ENCODE measurements at regions not wholly inside any gene's neighbourhood (a gene's known extent, or its start where the extent isn't known, plus 50 kb on each side); places are given as distances from the start of the nearest gene placed in this dataset.

GRCh38 chr4:158462611-158463010 lies 59.1 kb upstream of the RXFP1 start:
- Histone ChIP-seq H3K79me2 (ENCODE audit: insufficient read depth, low read length) (no peaks in the 10 kb centered on the region), H4K20me1 (ENCODE audit: insufficient read depth, low read length) (no peaks in the 10 kb centered on the region), H3K4me1 (ENCODE audit: insufficient read depth, low read length, severe bottlenecking) (no peaks in the 10 kb centered on the region), H3K9me2 (ENCODE audit: low read depth, low read length) (no peaks in the 10 kb centered on the region), H3K4me2 (ENCODE audit: low read length) (no peak overlapping the region), H3K27me3 (ENCODE audit: insufficient read depth, low read length) (no peaks in the 10 kb centered on the region), H2AFZ (ENCODE audit: low read length) (no peak overlapping the region), H3K9ac (ENCODE audit: low read length) (no peak overlapping the region), H3K9me3 (ENCODE audit: low read length) (no peaks in the 10 kb centered on the region), H3K36me3 (ENCODE audit: insufficient read depth, low read length) (no peaks in the 10 kb centered on the region), H3F3A (ENCODE audit: insufficient read depth, low read length) (no peaks in the 10 kb centered on the region), H3K27ac (ENCODE audit: low read depth, low read length, poor library complexity, severe bottlenecking) (no peak overlapping the region), H3K4me3 (ENCODE audit: low read depth, low read length, poor library complexity, severe bottlenecking) (no peak overlapping the region)
- no peak for TF ChIP-seq EZH2 (IDR thresholded peaks at IDR 0.05; ENCODE audit: borderline replicate concordance, low read length)
- TF ChIP-seq, protein P1, sequence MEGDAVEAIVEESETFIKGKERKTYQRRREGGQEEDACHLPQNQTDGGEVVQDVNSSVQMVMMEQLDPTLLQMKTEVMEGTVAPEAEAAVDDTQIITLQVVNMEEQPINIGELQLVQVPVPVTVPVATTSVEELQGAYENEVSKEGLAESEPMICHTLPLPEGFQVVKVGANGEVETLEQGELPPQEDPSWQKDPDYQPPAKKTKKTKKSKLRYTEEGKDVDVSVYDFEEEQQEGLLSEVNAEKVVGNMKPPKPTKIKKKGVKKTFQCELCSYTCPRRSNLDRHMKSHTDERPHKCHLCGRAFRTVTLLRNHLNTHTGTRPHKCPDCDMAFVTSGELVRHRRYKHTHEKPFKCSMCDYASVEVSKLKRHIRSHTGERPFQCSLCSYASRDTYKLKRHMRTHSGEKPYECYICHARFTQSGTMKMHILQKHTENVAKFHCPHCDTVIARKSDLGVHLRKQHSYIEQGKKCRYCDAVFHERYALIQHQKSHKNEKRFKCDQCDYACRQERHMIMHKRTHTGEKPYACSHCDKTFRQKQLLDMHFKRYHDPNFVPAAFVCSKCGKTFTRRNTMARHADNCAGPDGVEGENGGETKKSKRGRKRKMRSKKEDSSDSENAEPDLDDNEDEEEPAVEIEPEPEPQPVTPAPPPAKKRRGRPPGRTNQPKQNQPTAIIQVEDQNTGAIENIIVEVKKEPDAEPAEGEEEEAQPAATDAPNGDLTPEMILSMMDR (IDR thresholded peaks at IDR 0.05; ENCODE audit: low read length) = no peak
